HG02588 (cell line): ENCODE measurements at regions not wholly inside any gene's neighbourhood (a gene's known extent, or its start where the extent isn't known, plus 50 kb on each side); places are given as distances from the start of the nearest gene placed in this dataset.

ENCODE experiments used
- ATAC-seq: cut with Tn5 transposase; IDR thresholded peaks from one replicate; pipeline ENCODE4 v1.9.1; 2021; ENCODE audit warnings: mild to moderate bottlenecking, moderate library complexity; ENCODE audit not compliant: unreplicated experiment

GRCh38 chr17:77771587-77771986 is 186.9 kb upstream of the TNRC6C start:
- ATAC-seq, result no peak

DNA sequence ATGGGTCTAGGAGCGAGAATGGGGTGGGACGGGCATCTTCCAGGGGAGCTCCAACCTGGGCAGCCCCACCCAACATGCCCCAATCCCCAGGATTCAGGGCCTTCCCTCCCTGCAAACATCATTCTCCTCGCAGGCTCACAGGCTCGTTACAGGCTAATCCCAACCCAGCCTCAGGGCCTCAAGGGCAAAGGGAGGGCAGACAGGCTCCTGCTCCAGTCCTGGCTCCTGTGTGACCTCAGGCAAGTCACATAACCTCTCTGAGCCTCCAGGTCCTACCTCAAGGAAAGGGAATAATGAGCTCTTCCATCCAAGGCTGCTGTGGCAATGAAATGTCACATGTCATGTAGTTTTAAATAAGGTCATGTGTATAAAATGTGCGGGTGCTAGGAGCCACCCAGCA is 186.5 kb upstream of the TNRC6C start:
- no peak for ATAC-seq

GRCh38 chr17:77772461-77772897 is 186.0 kb upstream of the TNRC6C start:
- ATAC-seq, result no peak

- no peak for ATAC-seq
These were observed 185.6 kb upstream of the TNRC6C start for GRCh38 chr17:77772899-77773358.

DNA sequence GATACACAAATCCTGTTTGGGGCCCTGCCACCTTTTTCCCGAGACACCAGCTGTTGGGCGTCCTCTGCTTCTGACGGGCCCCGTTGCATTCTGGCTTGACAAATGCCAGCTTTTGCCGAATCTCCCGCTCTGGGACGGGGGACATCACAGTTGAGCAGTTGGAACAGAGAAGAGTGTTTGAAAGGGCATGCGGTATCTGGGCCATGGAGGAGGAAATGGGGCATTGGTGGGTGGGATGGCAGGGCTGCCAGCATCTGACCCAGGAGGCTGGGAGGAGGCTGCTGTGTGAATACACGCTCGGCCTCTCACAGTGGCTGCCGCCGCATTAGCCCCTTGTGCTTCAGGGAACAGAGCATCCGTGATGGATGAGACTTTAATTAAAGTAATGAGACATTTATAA is 184.3 kb upstream of the TNRC6C start:
- ATAC-seq, result no peak

GRCh38 chr17:77778636-77779489 is 179.6 kb upstream of the TNRC6C start:
- ATAC-seq, result no peak

DNA sequence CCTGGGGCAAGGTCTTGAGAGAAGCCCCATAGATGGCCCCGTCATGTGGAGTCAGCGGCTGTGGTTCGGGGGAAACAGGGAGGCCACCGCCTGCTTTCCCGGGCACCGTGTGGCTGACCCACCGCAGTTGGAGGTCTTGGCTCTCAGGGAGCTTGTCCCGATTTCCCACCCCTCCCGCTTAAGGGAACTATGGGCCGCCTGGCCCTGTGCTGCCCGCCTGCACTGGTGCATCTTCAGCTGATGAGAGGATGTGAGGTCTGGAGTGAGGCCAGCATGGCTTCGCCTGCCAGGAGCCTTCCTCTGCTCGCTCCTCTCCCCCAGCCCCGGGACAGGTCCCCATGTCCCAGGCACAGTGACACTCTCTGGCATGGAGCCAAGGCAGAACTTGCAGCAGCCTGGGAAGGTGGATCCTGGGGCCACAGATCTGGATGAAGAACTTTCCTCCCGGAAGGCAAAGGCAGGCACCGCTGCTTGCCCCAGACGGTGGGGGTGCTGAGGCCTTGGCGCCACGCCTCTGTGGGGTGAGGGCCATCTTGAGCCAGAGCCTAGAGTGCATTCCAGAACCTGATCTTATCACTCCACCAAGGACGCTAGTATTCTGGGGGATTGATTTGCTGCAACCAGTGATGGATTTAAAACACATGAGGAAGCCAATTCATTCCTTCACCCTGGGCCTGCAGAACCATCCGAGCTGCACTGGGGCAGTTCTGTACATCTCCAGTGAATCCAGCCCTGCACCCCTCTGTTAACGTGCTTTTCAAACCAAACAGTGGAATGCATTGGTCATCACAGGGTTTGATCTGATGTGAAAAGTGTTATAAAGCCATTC is 178.6 kb upstream of the TNRC6C start:
- no peak for ATAC-seq

DNA sequence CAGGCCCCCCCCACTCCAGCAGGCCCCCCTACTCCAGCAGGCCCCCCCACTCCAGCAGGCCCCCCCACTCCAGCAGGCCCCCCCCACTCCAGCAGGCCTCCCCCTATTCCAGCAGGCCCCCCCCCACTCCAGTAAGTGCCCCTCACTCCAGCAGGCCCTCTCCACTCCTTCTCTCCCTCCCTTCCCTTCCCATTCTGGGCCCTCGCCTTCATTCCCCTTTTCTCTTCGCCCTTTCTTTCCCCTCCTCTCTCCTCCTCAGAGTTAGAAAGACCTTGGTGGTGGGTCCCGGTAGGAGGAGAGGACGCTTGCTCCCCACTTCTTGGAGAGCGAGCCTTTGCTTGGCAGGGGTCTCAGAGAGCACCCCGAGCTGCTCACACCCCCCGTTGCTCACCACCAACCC is 177.0 kb upstream of the TNRC6C start:
- no peak for ATAC-seq

- no peak for ATAC-seq
These were observed 176.3 kb upstream of the TNRC6C start for GRCh38 chr17:77782201-77782600.

DNA sequence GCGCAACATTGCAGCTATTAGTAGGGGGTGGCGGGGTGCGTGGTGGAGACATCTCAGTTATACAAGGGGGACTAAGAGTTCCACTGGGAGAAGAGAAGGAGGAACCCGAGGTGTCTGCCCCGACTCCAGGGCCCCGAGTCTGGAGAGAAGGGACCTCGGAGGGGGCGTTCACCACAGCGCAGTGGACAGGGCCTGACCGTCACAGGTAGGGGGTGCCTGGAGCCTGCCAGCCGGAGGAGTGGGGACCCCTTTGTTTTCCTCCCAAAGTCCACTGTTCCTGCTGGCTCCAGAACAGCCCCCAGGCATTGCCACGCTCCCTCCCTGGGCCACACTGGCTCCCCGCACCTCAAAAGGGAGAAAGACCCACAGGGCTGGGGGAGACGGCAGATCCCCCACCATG is 175.9 kb upstream of the TNRC6C start:
- no peak for ATAC-seq

DNA sequence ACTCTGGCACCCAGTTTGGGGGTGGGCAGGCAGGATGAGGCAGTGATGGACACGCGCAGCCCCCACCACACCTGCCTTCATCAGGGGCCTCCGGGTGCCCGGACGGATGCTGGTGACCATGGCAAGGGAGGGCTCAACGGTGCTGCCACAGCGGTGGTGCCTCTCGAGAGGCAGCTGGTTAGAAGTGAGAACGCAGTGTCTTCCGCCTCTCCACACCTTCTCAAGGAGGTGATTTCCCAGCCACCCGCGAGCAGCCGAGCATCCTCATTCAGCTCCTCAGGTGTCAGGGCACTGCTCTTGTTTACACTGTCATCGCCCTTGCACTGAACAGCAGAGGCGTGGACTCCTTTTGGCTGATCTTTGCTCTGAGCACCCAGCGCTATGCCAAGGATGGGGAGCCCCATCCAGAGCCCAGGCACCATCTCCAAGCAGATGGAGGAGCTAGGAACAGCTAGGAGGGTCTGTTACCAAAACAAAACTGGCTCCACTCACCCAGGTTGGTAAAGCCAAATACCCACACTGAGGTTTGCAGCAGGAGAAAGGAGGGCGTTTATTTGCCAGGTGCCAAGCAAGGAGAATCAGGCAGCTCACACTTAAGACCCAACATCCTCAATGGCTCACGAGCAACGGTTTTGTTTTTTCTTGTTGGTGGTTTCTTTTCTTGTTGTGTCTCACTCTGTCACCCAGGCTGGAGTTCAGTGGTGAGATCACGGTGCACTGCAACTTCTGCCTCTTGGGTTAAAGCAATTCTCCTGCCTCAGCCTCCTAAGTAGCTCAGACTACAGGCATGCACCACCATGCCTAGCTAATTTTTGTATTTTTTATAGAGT is 174.3 kb upstream of the TNRC6C start:
- no peak for ATAC-seq

GRCh38 chr17:77785312-77785905 is 173.1 kb upstream of the TNRC6C start:
- ATAC-seq, result no peak

DNA sequence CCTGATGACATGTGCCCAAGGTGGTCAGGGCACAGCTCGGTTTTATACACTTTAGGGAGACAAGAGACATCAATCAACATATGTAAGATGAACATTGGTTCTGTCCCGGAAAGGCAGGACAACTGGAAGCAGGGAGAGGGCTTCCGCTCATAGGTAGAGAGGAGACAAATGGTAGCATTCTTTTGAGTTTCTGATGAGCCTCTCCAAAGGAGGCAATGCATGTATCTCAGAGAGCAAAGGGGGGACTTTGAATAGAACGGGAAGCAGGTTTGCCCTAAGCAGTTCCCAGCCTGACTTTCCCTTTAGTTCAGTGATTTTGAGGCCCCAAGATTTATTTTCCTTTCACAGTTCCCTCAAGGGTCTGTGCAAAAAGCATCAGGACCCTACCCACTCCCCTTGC is 172.4 kb upstream of the TNRC6C start:
- no peak for ATAC-seq

DNA sequence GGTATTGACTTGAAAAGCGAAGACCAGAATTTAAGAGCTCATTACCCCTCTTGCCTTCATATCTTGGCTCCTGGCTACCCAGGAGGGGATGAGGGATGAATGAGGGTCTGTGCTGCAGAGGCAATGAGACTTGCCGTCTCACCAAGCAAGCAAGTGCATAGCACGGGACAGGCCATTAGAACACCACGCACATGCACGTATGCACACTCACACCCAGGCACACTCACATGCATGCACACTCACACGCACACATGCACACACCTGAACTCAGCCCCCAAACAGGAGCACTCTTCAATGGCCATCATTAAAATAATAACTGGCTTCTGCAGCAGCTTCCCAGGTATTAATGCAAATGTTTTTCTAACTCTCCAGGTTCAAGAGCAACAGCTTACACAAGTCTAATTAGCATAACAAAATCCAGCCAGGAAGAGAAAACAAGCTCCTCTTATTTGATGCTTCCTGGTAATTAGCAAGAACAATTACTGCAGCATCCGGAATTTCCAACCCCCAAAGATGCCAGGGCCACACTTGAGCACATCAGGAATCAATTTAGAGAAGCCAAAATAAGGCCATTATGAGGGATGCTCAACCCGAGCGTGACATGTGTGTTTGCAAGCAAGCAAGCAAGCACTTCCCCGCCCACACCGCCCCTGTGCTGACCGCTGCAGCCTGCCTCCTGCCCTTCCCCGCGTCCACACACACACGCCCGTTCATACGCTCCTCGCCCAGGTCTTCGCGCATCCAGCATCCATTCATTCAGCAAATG is 171.6 kb upstream of the TNRC6C start:
- no peak for ATAC-seq

DNA sequence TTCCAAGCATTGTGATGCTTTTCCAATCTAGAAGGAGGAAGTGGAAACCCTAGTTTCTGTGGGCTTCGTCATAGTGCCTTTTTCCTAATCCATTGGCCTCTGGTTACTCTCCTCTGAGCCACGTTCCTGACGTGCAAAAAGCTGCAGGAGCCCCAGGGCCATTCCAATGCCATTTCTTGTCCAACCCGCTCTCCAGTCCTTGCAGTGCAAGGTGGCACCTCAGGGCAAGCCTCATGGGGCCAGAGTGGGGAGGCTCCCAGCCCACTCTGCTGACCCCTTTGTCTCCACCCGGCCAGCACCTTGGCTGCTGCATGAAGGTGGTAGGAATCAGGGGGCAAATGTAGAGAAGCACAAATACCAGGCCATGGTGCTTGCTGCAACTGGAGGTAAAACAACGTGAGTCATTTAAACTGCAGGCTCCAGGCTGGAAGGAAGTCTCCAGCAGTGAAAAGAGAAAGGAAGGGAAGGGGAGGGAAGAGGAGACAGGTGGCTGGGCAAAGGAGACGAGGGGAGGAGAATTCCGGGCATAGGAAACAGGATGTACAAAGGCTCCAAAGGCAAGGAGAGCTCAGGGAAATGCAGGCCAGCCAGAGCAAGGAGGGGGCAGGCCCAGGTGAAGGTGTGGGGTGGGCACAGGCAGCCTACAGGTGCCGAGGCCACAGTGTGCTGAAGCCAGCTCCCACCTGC is 168.2 kb upstream of the TNRC6C start:
- ATAC-seq, result no peak

DNA sequence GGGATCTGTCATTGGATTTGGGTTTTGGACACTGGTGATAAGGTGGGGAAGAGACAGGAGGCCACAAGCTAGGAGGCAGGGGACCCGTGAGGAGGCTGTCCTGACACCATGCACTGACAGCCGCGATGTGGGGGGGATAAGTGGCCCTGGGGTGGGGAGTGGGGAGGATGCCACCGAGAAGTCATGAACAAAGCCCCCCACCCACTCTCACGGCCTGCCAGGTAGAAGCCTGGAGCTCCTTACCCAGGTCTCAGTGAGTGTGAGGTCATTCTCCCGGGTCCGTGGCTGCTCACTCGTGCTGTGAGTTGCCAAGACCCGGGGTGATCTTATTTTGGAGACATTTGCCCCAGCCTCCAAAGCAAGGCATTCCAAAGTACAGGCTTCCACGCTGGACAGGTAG is 165.9 kb upstream of the TNRC6C start:
- ATAC-seq, result no peak

DNA sequence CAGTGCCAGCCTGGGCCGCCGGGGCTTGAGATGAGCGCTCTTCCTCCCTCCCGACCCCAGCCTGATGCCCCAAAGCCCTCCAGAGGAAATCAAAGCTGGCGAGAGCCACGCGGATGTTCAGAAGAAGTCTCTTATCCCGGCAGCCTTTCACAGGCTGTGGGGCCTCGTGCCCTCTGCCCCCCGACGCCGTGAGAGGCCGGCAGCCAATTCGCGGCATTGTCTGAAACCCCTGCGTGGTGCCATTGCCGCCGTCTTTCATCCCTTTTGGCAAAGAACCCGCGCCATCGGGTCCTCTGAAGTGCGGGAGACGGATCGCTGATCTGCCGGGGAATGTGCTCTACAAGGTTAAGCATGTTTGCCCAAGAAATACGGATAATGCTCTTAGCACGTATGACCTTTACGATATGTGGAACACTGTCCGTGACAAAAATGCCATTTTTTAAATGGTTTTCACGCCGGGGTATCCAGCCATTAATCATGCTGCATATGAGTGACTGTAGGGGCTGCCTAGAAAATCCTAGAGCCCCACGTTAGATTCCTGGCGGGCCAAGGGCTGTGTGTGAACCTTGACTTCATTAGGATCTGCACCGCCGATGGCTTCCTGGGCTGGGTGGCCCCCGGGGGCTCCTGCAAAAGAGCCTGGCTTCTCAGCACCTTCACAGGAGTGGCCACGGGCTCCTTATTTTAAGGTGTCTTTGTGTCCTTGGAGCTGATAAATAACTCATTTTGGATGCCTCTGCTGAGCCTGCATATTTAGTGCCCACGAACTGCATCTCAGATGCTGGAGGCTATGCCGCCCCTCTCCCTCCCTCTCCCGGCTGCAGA is 165.1 kb upstream of the TNRC6C start:
- no peak for ATAC-seq

DNA sequence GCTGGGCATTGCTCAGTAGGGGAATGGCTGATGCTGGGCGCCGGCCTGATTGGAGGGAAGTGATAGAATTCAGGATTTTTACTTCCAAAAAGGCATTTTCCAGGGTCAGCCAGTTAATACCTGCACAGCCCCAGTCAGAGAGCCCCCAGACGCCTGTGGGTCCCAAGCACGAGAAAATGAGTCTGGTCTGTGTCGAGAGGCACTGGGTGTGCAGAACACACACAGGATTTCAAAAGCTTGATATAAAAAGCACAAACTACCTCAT is 164.6 kb upstream of the TNRC6C start:
- no peak for ATAC-seq

GRCh38 chr17:77794846-77795245 is 163.7 kb upstream of the TNRC6C start:
- no peak for ATAC-seq
